K562 (cell line): ENCODE measurements at regions not wholly inside any gene's neighbourhood (a gene's known extent, or its start where the extent isn't known, plus 50 kb on each side); places are given as distances from the start of the nearest gene placed in this dataset.

Experiments used
- ATAC-seq: fragments of 200-7000 bp; cut with Tn5 transposase; 3 replicates; pipeline ENCODE4 v1.9.1; 2020; ENCODE audit warnings: moderate library complexity
- BruUV-seq: library from RNA; stranded (reverse); fragments of 400-500 nt; replicated peaks from 2 replicates; lab custom pipeline; 2021; lab: Mats Ljungman, UMichigan
- CTCF ChIA-PET: fragments of 300-600 bp; formaldehyde crosslinking; extraction: SDS; loops from one replicate; lab custom pipeline; 2021; ENCODE audit warnings: low intra/inter-chr PET ratio; lab: Yijun Ruan, JAX
- POLR2A ChIA-PET: fragments of 300-600, 350-650 bp; sonication (Branson Sonifier 250); formaldehyde crosslinking; extraction: SDS; loops from one replicate; lab custom pipeline; 2021; ENCODE audit warnings: antibody characterized with exemption, inconsistent platforms; lab: Yijun Ruan, JAX
- DNase-seq, 4 experiments: peaks; one replicate each; pipeline versions ENCODE4 v3.0.0 to v3.0.0-alpha.2; 2011 to 2018; ENCODE audit warnings: low spot score in 3 of 4, mixed read lengths in 3 of 4; ENCODE audit errors: extremely low read depth in 1 of 4
- FAIRE-seq: peaks from 2 replicates; lab custom pipeline; 2011; peaks lifted over from hg19 to GRCh38; lab: Jason Lieb, UNC
- H2AFZ ChIP-seq: 2 replicates; pipeline ENCODE4 v1.6.0; 2011; ENCODE audit warnings: low read depth, low read length, control low read depth, inconsistent platforms
- H3K27ac ChIP-seq: fragments of 200-600 bp; 3 replicates; pipeline ENCODE4 v1.8.0; 2011; ENCODE audit warnings: low read depth, mild to moderate bottlenecking, control low read depth, inconsistent platforms, low read length, moderate library complexity, mixed read lengths; ENCODE audit errors: extremely low read depth
- H3K27me3 ChIP-seq, 2 experiments: fragments of 300-600 bp in 1 of 2; 2 replicates in 1 of 2; 3 replicates in 1 of 2; pipeline versions ENCODE4 v1.6.0 to v1.8.0; 2011; ENCODE audit warnings: inconsistent platforms in 2 of 2, low read length in 2 of 2, mild to moderate bottlenecking in 1 of 2, mixed read lengths in 1 of 2, moderate library complexity in 1 of 2; ENCODE audit not compliant: control insufficient read depth in 2 of 2, insufficient read depth in 2 of 2
- H3K36me3 ChIP-seq: fragments of 300-600 bp; 3 replicates; pipeline ENCODE4 v1.8.0; 2011; ENCODE audit warnings: mild to moderate bottlenecking, low read length, inconsistent platforms; ENCODE audit not compliant: control insufficient read depth, insufficient read depth
- H3K4me1 ChIP-seq, 2 experiments: fragments of 200-600 bp in 1 of 2; replicated peaks in 1 of 2; 2 replicates in 1 of 2; 3 replicates in 1 of 2; pipeline versions ENCODE4 v1.5.1 to v1.8.0; 2011; ENCODE audit warnings: inconsistent platforms in 2 of 2, low read length in 2 of 2, mild to moderate bottlenecking in 1 of 2, mixed read lengths in 1 of 2, moderate library complexity in 1 of 2; ENCODE audit not compliant: control insufficient read depth in 2 of 2, insufficient read depth in 2 of 2
- H3K4me2 ChIP-seq: 2 replicates; pipeline ENCODE4 v1.6.1; 2011; ENCODE audit warnings: low read length, control low read depth, inconsistent platforms, mixed read lengths; ENCODE audit not compliant: insufficient read depth
- H3K4me3 ChIP-seq: fragments of 200-600 bp; sonication (generic), shearing (Covaris generic); 2 replicates; pipeline ENCODE4 v1.5.1; 2016; ENCODE audit warnings: control low read depth, inconsistent platforms
- H3K79me2 ChIP-seq: fragments of 200-600 bp; 3 replicates; pipeline ENCODE4 v1.8.0; 2011; ENCODE audit warnings: low read length, inconsistent platforms; ENCODE audit not compliant: control insufficient read depth, insufficient read depth
- H3K9ac ChIP-seq, 2 experiments: 2 replicates each; pipeline versions ENCODE4 v1.6.0 to v1.6.1; 2011; ENCODE audit warnings: low read depth in 2 of 2, low read length in 2 of 2, control low read depth in 1 of 2, inconsistent platforms in 1 of 2, mild to moderate bottlenecking in 1 of 2, mixed read lengths in 1 of 2; ENCODE audit not compliant: insufficient read depth in 1 of 2
- H3K9me1 ChIP-seq: one replicate; pipeline ENCODE4 v1.6.0; 2011; ENCODE audit warnings: inconsistent platforms, mild to moderate bottlenecking, low read length, moderate library complexity; ENCODE audit not compliant: control insufficient read depth, insufficient read depth
- H3K9me3 ChIP-seq: replicated peaks from 2 replicates; pipeline ENCODE4 v1.5.1; 2011; ENCODE audit warnings: low read depth, low read length, inconsistent platforms; ENCODE audit not compliant: control insufficient read depth, insufficient read depth
- H4K20me1 ChIP-seq: replicated peaks from 2 replicates; pipeline ENCODE4 v1.6.1; 2011; ENCODE audit warnings: low read length, inconsistent platforms, mixed read lengths; ENCODE audit not compliant: control insufficient read depth, insufficient read depth
- CBFB ChIP-seq: sonication (generic); formaldehyde crosslinking; IDR thresholded peaks from 2 replicates; pipeline ENCODE4 v1.4.0; 2020; ENCODE audit warnings: mild to moderate bottlenecking, missing genetic modification reagents
- EWSR1 ChIP-seq: fragments of 450-650 bp; IDR thresholded peaks from 2 replicates; pipeline ENCODE4 v1.6.1; 2018; ENCODE audit warnings: borderline replicate concordance, mild to moderate bottlenecking, low read depth, moderate library complexity; ENCODE audit not compliant: partially characterized antibody
- FIP1L1 ChIP-seq: fragments of 200-400 bp; formaldehyde crosslinking; IDR thresholded peaks from 2 replicates; pipeline ENCODE4 v1.6.1; 2018; ENCODE audit warnings: mild to moderate bottlenecking, low read depth, low read length; ENCODE audit not compliant: poor library complexity, severe bottlenecking
- JUN ChIP-seq, 2 experiments: sonication (generic) in 1 of 2; formaldehyde crosslinking in 1 of 2; IDR thresholded peaks; 2 replicates each; pipeline versions ENCODE4 v1.6.1 to v1.8.0; 2012 to 2022; ENCODE audit warnings: borderline replicate concordance in 2 of 2, mild to moderate bottlenecking in 2 of 2, improper control_type of control experiment in 1 of 2, low read depth in 1 of 2, low read length in 1 of 2, missing genetic modification reagents in 1 of 2
- MNT ChIP-seq, 2 experiments: fragments of 450-650 bp; conservative IDR thresholded peaks; 2 replicates each; pipeline ENCODE4 v1.6.1; 2017; ENCODE audit warnings: mild to moderate bottlenecking in 2 of 2, moderate library complexity in 2 of 2
- PYGO2 ChIP-seq: fragments of 450-650 bp; IDR thresholded peaks from 2 replicates; pipeline ENCODE4 v1.6.1; 2016; ENCODE audit warnings: mild to moderate bottlenecking, missing genetic modification characterization, moderate library complexity, missing compliant biosample characterization
- TEAD2 ChIP-seq: fragments of 450-650 bp; IDR thresholded peaks from 2 replicates; pipeline ENCODE4 v1.6.1; 2016; ENCODE audit warnings: missing genetic modification characterization, control low read depth, missing compliant biosample characterization
- TOE1 ChIP-seq, 2 experiments: fragments of 450-650 bp in 1 of 2; sonication (generic) in 1 of 2; formaldehyde crosslinking in 1 of 2; IDR thresholded peaks; 2 replicates each; pipeline versions ENCODE4 v1.7.1 to v1.8.0; 2016 to 2022; ENCODE audit warnings: borderline replicate concordance in 2 of 2, mild to moderate bottlenecking in 2 of 2, antibody characterized with exemption in 1 of 2, inconsistent platforms in 1 of 2, low read depth in 1 of 2, missing genetic modification reagents in 1 of 2, moderate library complexity in 1 of 2
- ZFP1 ChIP-seq: fragments of 450-650 bp; formaldehyde crosslinking; IDR thresholded peaks from 2 replicates; pipeline ENCODE4 v1.4.0; 2020; ENCODE audit warnings: mild to moderate bottlenecking, mixed read lengths
- WGBS: fragments of 100-300 bp; shearing (Covaris generic); methylation state at CpG from one replicate; pipeline ENCODE4 v1.1.6; 2016; ENCODE audit warnings: low coverage, mixed read lengths; ENCODE audit not compliant: insufficient coverage; ENCODE audit errors: missing lambda C conversion rate; 5-methylcytosine and 5-hydroxymethylcytosine counted together
- in situ Hi-C: fragments of 300-500 bp; cut with MboI; formaldehyde crosslinking; loops from 4 replicates; pipeline ENCODE4 v1.15.0; 2018; ENCODE audit warnings: inconsistent platforms, mixed read lengths
- intact Hi-C: fragments of 100-400 bp; cut with micrococcal nuclease; formaldehyde crosslinking; loops from 2 replicates; pipeline ENCODE4 v1.14.2; 2022

- Histone ChIP-seq H3K27ac (no peak overlapping the region), H3K4me3 (no peak overlapping the region), H3K9me3 (no peaks in the 10 kb centered on the region; the same call in 1 of the 2 replicates), H4K20me1 (no peaks in the 10 kb centered on the region), H3K27me3 (peaks cover 0 to 5% of the 10 kb centered on the region in 2 experiments; a peak in 3 of 5 replicates), H3K4me2 (no peak overlapping the region), H3K4me1 (no peaks in the 10 kb centered on the region), H3K9ac (no peak overlapping the region), H3K79me2 (no peaks in the 10 kb centered on the region), H2AFZ (no peak overlapping the region), H3K9me1 (no peaks in the 10 kb centered on the region), H3K36me3 (no peaks in the 10 kb centered on the region)
- WGBS, result 2% methylated on average over 4 of the region's 4 CpGs
- ChIA-PET POLR2A (interaction anchor here (0.9 kb wide), 1 partner anchor 20 kb away, joined by 3 read pairs; no protein-coding TSS in a partner anchor), CTCF (no interaction called here)
- no peak for ATAC-seq
- DNase-seq, result no peak
- BruUV-seq, result no TSS peak
- FAIRE-seq, result no peak
- in situ Hi-C loops, result no loop called here
- no peak for TF ChIP-seq MNT (conservative IDR thresholded peaks at IDR 0.05)
- TF ChIP-seq FIP1L1, result no peak
- no peak for TF ChIP-seq ZFP1 (CRISPR knock-in tag)
- TF ChIP-seq TOE1 (IDR thresholded peaks at IDR 0.05; ENCODE audit: borderline replicate concordance), result no peak
- TF ChIP-seq TOE1 (CRISPR knock-in tag; IDR thresholded peaks at IDR 0.05; ENCODE audit: borderline replicate concordance, low read depth), result no peak
- TF ChIP-seq PYGO2 (tag), result no peak
- no peak for TF ChIP-seq CBFB (CRISPR knock-in tag)
- no peak for TF ChIP-seq JUN (IDR thresholded peaks at IDR 0.05; ENCODE audit: borderline replicate concordance, low read depth, low read length)
- TF ChIP-seq JUN (CRISPR knock-in tag; IDR thresholded peaks at IDR 0.05; ENCODE audit: borderline replicate concordance), result no peak
- no peak for TF ChIP-seq EWSR1
- TF ChIP-seq TEAD2 (tag), result no peak
- intact Hi-C loops, result no loop called here
Measured at GRCh38 chr1:185581961-185582725, 152.0 kb upstream of the HMCN1 start.
